Caki2 (cell line): ENCODE measurements at regions not wholly inside any gene's neighbourhood (a gene's known extent, or its start where the extent isn't known, plus 50 kb on each side); places are given as distances from the start of the nearest gene placed in this dataset.

Experiments
- DNase-seq: peaks from one replicate; pipeline ENCODE4 v3.0.0-alpha.2; 2015; ENCODE audit warnings: low read depth
- in situ Hi-C: cut with HindIII; loops from 2 replicates; pipeline ENCODE4 v1.10.0; 2016; ENCODE audit warnings: low sequenced_read_pairs, low pct_unique_long_range_greater_than_20kb, mixed read lengths

DNA sequence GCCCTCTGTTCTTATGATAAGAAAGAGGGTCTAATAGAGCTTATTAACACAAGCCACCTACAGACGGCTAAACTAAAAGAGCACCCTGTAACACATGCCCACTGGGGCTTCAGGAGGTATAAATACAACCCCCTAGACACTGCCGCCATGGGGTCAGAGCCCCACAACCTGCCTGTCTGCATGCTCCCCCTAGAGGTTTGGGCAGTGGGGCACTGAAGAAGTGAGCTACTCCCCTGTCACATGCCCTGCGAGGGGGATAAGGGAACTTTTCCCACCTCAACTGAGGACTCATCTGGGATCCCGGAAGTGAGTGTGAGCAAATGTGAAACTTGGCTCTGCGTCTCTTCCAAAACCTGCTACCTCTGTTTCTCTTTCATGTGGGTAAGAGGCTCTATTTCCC is 334.5 kb downstream of the ADAM29 start:
- in situ Hi-C loops = no loop called here

DNA sequence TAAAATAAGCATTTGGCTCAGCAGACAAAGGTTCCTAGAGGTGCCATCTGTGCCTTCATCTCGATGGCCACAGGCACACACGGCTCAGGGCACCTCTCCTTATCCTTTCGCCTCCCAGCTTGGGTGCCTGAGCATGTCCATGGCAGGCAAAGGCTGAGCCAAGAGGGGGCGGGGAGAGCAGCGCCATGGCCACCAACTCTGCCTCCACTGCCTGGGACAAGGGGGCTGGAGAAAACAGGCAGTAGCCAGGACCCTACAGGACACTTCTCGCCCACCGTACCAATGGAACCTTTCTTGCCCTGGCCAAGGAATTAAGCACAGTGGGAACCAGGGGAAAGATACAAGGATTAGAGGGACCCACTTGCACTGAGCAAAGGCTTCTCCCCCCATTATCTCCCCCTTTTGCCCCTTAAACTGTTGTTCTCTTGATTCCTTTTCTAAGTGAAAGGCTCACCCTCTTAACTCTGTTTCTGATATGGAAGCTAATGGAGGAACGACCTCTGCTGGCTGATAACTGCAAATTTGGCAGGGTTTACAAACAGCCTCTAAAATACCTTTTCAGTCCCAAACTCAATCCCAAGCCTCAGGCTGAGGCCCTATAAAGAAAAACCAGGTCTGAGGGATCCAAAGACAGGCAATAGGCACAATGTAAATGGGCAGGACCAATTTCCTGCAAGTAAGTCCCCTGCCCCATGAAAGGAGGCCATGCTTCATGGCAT is 335.2 kb downstream of the ADAM29 start:
- in situ Hi-C loops = no loop called here
- DNase-seq = no peak

More for the DNA sequence above, 334.5 kb downstream of the ADAM29 start:
- no peak for DNase-seq

DNA sequence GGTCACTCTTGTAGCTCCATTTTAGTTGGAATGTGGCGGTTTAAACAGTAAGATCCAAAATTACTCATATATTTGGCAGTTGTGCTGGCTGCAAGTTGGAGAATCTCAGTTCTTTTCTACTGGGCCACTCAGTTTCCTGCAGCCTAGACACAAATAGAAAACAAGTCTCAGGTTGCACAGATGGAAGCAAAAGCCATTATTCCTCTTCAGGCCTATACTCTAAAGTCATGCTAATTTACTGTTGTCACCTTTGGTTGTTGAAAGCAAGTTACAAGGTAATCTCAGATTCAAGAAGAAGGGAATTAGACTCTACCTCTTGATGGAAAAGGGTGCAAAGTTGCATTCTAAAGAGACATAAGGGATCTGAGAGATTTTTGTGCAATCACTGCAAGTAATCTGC is 345.4 kb downstream of the ADAM29 start:
- in situ Hi-C loops = no loop called here
- no peak for DNase-seq

DNA sequence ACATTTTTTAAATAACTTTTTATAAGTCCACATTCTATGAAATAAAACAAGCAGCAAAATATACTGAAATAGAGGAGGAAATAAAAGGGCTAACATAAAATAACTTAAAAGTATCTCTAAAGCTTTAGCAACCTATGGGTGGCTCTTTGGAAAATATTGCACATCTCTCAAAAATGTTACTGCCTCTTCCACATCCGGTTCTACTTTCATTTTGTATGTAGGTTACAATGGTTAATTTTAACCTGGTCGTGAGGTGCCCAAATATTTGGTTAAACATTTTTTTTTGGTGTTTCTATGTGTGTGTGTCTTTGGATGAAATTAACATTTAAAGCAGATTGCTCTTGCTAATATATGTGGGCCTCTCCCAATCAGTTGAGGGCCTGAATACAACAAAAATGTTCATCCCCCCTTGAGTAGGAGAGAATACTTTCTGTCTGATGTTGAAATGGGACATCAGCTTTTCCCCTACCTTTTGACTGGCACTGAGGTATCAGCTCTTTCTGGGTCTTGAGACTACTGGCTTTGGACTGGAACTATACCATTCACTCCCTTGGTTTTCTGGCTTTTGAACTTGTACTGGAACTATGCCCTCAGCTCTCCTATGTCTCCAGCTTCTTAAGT is 353.0 kb downstream of the ADAM29 start:
- in situ Hi-C loops = no loop called here

DNA sequence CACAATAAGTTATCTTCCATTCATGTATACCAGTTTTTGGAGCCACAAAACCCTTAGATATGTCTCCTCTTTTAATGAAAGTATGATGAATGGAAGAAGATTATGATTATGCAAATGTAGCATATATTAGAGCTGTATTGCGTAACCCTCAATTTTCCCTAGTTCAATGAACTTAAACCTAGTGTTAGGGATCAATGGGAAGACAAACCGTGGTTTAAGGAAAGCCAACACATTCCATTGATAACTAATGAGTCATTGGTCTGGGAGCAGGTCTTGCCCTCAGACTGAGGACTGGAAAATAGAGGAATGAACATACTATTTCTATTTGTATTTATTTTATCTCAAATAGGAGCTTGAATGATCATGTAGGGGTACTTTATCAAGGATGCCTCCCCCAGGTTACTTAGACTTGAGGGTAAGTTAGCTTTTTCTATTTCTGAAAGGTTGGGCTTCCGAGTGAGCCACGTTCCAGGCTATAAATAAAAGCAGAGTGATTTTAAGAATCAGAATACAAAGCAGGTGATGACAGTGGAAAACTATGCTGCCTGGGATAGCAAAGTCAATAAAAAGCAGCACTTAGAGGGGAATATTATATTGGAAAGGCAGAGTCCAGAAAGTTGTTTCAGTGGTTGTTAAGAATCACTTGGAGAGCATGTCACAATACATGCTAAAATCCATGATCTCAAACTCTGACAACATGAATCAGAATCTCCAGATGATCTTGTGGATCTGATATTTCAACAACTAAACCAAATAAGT is 356.0 kb downstream of the ADAM29 start:
- DNase-seq = peak; percentile 23
- in situ Hi-C loops = no loop called here

More for the DNA sequence above, 353.0 kb downstream of the ADAM29 start:
- no peak for DNase-seq

DNA sequence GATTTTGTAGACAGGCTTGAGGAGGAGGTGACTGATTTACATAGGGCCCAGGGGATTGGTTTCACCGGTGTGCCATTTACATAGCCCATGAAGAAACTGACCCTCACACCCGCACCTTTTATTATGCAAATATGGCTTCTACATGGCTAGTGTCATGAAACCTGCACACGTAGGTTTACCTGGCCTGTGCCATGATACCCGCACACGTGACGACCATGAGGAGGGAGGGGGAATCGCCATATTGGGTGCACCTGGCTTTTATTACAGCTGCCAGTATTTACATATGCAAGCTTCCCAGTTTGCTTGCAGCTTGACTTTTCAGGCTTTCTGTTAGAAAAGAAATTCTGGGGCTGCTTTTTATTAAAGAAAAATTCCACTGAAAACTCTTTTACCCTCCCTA is 359.7 kb downstream of the ADAM29 start:
- DNase-seq = no peak
- in situ Hi-C loops = no loop called here

DNA sequence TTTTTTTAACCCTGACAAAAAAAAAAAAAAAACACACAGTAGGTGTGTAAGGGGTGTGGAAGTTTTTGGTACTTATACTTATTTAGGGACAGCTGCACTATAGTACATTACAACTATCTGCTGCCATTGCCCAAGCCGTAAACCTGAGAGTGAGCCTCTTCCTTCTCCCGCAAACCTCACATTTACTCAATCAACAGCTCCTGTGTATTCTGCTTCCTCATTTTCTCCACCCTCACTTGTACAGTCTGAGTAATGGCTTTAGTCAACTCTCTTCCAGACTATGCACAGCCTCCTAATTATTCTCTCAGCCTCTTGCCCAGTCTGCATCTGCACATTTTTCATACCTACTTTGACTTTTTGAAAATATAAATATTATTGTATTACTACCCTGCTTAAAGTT is 362.0 kb downstream of the ADAM29 start:
- DNase-seq = no peak
- in situ Hi-C loops = no loop called here

DNA sequence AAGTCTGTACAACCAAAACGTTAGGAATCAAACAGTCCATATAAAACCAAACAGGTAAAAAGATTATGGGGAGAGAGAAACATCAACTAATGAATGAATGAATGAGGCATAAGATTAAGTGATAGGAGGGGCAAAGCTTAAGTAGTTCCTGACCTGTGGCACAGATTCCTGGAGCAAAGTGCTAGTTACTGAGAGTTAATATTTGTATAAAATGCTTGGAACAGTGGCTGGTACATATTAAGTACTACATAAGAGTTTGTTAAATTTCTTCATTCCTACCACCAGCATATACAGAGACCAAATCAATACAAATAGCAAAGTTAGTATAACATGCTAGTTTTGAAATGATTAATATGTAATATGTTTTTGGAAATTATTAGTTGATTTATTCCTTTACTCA is 363.7 kb downstream of the ADAM29 start:
- no peak for DNase-seq
- in situ Hi-C loops = no loop called here

DNA sequence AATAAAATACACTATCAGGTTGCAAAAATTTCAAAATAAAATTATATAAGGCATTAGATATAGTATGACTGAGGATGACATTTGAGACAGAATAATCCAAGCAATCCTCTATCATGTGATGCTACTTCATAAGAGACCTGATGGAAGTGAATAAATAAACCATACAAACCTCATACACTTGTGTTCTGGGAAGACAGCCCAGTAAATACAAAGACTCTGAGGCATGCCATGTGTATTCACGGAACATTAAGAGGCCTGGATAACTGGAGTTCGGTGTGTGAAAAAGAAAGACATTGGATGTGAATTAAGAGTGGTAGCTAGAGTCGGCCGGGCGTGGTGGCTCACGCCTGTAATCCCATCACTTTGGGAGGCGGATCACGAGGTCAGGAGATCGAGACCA is 364.2 kb downstream of the ADAM29 start:
- in situ Hi-C loops = no loop called here
- DNase-seq = no peak

DNA sequence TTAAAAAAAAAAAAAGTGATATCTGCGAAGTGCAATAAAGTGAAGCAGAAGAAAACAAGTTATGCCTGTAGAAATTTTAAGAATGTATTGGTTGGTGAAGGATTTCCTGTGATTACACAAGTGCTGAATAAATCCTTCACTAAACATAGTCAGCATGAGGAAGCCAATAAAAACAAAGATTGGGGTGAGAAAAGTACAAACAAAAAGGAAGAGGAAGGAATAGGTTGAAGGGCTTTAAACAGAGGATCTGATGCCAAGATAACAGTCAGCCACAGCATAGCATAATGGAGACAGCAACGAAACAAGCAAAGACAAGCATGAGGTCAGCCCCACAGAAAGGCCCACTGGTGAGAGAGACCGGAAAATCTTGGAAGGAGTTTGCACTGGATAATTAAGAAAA is 372.2 kb downstream of the ADAM29 start:
- in situ Hi-C loops = no loop called here

DNA sequence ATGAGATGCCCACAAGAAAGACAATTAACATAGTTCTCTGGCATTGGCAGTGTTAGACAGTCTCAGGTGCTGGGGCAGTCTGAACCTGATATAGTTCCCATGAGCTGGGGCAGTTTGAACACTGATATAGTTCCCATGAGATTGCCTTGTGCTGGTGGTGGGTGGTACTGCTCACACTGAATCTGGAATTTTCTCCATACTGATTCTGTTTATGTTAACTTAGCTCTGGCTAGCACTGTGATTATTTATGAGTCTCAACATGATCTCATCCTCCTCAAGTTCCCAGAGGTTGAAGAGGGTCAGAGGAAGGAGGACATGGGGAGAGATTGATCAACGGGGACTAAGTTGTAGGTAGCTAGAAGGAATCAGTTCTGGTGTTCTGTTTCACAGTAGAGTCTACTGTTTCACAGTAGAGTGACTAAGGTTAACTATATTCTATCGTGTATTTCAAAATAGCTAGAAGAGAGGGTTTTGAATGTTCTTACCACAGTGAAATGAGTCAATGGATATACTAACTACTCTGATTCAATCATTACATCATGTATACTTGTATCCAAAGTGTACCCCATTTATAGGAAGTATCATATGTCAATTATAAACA is 379.9 kb downstream of the ADAM29 start:
- in situ Hi-C loops = no loop called here
- no peak for DNase-seq

More for the DNA sequence above, 372.2 kb downstream of the ADAM29 start:
- DNase-seq = peak; percentile 25

DNA sequence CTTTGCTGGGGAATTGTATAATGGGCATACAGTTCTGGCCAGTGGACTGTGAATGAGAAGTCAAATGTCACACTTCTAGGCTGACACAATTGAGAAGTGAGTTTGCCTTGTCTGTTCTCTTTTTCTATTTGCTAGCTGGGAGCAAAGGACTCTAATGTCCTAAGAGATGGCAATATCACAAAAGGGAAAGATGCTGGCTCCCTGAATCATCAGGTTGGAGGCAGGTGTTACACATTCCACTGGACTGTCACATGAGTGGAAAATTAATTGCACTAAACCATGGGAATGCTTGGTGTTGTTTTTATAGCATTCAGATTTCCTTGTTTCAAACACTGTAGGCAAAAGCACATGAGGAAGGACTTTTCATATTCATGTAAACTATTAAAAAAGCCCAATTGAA is 388.3 kb downstream of the ADAM29 start:
- in situ Hi-C loops = no loop called here
- DNase-seq = peak; percentile 69

DNA sequence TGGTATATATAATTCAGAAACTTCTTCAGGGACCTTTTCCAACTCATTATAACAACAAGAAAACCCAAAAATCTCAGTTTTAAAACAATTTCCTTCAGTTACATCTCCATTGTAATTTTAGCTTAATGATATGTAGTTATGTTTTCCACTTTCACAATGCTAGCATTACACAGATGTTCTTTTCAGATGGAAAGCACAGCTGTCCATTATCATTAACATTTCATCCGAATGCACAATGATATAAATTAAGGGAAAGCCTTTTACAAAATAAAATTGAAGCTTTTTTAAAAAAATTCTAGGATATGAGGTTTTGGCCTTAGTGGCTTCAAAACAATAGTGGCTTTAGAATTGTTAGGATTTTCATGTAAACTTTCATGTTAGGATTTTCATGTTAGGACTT is 389.2 kb downstream of the ADAM29 start:
- DNase-seq = no peak
- in situ Hi-C loops = no loop called here

DNA sequence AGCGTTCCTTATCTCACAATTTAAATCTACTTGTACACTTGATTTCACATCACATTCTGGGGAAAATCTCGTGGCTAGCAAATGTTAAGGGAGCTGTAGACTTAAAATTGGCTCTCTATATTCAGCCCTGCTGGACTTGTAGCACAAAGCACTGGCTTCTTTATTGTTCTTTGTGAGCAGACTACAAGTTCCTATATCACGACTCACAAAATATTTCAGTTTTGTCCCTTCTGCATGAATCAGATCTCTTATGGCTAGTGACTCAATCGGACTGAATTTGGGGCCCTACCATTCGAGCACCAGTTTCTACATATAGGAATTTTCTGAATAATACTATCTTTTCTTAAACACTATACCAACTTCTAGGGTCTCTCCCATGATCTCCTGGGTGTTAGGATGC is 390.1 kb downstream of the ADAM29 start:
- DNase-seq = peak; percentile 13
- in situ Hi-C loops = no loop called here

DNA sequence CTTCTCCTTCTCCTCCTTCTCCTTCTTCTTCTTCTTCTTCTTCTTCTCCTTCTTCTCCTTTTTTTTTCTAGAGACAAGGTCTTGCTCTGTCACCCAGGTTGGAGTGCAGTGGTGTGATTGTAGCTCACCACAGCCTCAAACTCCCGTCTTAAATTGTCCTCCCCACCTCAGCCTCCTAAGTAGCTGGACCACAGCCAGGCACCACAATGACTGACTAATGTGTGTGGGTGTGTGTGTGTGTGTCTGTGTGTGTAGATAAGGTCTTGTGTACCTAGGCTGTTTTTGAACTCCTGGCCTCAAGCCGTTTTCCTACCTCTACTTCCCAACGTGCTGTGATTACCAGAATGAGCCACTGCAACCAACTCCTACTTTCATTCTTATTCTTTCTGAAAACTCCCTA is 390.9 kb downstream of the ADAM29 start:
- in situ Hi-C loops = no loop called here
- DNase-seq = no peak

DNA sequence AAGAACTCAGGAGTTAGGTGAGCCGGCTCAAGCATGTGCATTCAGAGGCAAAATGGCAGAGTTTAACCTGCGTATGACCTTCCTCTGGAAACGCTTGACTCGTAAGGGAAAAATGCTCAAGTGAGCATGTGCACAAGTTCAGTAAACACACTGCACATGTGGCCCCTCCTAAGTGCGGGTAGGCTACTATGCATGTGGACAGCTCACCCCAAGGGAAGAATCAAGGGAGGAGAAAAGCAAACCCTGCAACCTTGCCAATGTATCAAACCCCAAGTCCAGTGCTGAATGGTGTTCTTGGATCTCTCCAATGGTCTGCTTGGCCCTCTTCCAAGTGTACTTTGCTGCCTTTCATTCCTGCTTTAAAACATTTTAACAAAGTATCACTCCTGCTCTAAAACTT is 407.1 kb downstream of the ADAM29 start:
- in situ Hi-C loops = no loop called here
- peak; percentile 30 for DNase-seq

DNA sequence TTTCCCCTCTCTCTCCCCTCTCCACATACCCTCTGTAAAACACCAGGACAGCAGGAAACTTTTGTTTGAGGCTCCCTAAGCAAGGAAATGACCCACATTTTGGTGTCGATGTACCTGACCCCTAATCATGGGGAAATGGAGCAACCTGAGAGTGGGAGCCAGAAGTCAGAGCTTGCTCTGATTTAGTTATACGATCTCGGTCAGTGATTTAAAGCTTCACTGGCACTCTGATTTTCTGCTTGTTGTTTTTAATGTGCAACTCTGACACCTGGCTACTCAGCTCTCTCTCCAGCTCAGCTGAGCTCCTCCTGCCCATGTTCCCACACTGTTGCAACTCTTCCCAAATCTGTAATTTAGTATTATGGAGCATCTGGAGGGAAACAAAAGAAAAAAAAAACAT is 408.6 kb downstream of the ADAM29 start:
- DNase-seq = no peak
- in situ Hi-C loops = no loop called here

DNA sequence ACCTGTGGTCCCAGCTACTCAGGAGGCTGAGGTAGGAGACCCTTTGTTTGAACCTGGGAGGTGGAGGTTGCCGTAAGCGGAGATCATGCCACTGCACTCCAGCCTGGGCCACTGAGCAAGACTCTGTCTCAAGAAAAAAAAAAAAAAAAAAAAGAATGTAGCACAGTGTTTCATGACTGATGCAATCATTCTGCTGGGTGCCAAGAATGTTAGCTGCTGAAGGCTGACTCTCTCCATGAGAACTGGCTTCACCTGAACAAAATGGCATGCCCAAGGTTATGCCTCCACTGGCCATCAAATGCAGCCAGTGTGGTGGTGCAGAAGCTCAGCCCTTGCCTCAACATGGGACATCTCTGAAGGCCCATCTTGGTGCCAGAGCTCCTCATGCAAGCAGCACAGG is 412.1 kb downstream of the ADAM29 start:
- in situ Hi-C loops = no loop called here
- no peak for DNase-seq

DNA sequence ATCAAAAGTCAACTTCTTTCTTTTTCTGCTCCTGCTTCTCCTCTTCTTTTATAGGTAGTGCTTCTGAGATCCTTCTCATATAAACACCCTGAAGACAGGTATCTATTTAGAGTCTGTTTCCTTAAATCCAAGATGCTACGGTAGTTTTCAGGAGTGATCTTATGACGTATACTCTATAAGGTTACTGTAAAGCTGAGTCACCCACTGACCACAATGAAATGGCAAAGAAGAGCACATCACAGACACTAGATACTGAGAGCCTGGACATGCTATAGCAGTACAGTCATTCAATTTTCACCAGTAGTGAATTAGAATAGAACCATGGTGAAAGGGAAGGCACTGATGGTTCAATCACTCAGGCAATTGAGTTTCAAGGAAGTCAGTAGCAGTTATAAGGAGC is 412.5 kb downstream of the ADAM29 start:
- in situ Hi-C loops = no loop called here
- DNase-seq = peak; percentile 14
